ENCODE measurements at regions not wholly inside any gene's neighbourhood (a gene's known extent, or its start where the extent isn't known, plus 50 kb on each side); places are given as distances from the start of the nearest gene placed in this dataset.
A peak's percentile ranks its signal among the peaks of the same experiment; 100 is the strongest.
"Not testable (repeated sequence)": the region's sequence is repeated elsewhere in the genome, so short reads cannot be mapped to it uniquely, and the experiment has no call there.

- no peaks in the 10 kb centered on the region for H3K9me3 ChIP-seq
- DNase-seq (no peak), ATAC-seq (ENCODE audit: low FRiP score in 2 of 2) (no peak)
- no peak overlapping the region for H3K4me3 ChIP-seq
- 73 to 79% methylated on average over 9 of the region's 9 CpGs for WGBS, 2 donors
- no peaks in the 10 kb centered on the region for H3K27me3 ChIP-seq
- H3K4me1 ChIP-seq: no peaks in the 10 kb centered on the region
- TF ChIP-seq POLR2A (IDR thresholded peaks at IDR 0.05): no peak
- no peak for TF ChIP-seq CTCF (IDR thresholded peaks at IDR 0.05)
- no peak for TF ChIP-seq POLR2AphosphoS5 (IDR thresholded peaks at IDR 0.05)
- TF ChIP-seq EP300 (IDR thresholded peaks at IDR 0.05): no peak
- H3K36me3 ChIP-seq: no peaks in the 10 kb centered on the region
- no peak overlapping the region for H3K27ac ChIP-seq
Observed at GRCh38 chr10:28892818-28893547, 215.7 kb downstream of the BAMBI start.

- no peaks in the 10 kb centered on the region for H3K27me3 ChIP-seq
- H3K27ac ChIP-seq: no peak overlapping the region
- no peak overlapping the region for H3K4me3 ChIP-seq
- ATAC-seq (ENCODE audit: low FRiP score in 2 of 2) (no peak), DNase-seq (no peak)
- H3K9me3 ChIP-seq: no peaks in the 10 kb centered on the region
- H3K4me1 ChIP-seq: no peaks in the 10 kb centered on the region
- 87 to 89% methylated on average over 5 of the region's 5 CpGs for WGBS, 2 donors
- TF ChIP-seq EP300 (IDR thresholded peaks at IDR 0.05) (no peak), POLR2AphosphoS5 (IDR thresholded peaks at IDR 0.05) (no peak), POLR2A (IDR thresholded peaks at IDR 0.05) (no peak), CTCF (IDR thresholded peaks at IDR 0.05) (no peak)
- H3K36me3 ChIP-seq: no peaks in the 10 kb centered on the region
Observed at GRCh38 chr10:28894146-28894545, 216.8 kb downstream of the BAMBI start.

DNA sequence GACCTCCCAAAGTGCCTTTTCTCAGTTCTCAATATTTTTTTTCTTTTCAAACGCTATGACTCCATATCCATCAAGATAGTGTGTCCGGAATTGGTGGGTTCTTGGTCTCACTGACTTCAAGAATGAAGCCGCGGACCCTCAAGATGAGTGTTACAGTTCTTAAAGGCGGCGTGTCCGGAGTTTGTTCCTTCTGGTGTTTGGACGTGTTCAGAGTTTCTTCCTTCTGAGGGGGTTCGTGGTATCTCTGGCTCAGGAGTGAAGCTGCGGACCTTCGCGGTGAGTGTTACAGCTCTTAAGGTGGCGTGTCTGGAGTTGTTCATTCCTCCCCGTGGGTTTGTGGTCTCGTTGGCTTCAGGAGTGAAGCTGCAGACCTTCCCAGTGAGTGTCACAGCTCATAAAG, 218.3 kb downstream of the BAMBI start:
- H3K27ac ChIP-seq; ATAC-seq (ENCODE audit: low FRiP score in 2 of 2); H3K9me3 ChIP-seq; H3K4me3 ChIP-seq; DNase-seq; H3K27me3 ChIP-seq; H3K36me3 ChIP-seq; H3K4me1 ChIP-seq: not testable (repeated sequence)
- 86 to 93% methylated on average over 14 to 15 of the region's 15 CpGs for WGBS, 2 donors

DNA sequence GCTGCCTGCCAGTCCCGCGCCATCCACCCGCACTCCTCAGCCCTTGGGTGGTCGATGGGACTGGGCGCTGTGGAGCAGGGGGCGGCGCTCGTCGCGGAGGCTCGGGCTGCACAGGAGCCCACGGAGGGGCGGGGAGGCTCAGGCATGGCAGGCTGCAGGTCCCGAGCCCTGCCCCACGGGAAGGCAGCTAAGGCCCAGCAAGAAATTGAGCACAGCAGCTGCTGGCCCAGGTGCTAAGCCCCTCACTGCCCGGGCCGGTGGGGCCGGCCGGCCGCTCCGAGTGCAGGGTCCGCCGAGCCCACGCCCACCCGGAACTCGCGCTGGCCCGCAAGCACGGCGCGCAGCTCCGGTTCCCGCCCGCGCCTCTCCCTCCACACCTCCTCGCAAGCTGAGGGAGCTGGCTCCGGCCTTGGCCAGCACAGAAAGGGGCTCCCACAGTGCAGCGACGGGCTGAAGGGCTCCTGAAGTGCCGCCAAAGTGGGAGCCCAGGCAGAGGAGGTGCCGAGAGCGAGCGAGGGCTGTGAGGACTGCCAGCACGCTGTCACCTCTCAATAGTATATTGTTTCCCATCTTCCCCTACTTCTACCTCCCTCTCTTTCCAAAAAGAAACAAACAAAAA, 219.6 kb downstream of the BAMBI start:
- not testable (repeated sequence) for H3K27me3 ChIP-seq; H3K27ac ChIP-seq; H3K9me3 ChIP-seq; H3K4me3 ChIP-seq; H3K4me1 ChIP-seq; ATAC-seq (ENCODE audit: low FRiP score in 2 of 2); H3K36me3 ChIP-seq
- 95 to 98% methylated on average over 23 to 39 of the region's 44 CpGs for WGBS, 2 donors
- peak in 1 of 2 donors; percentile 63 for DNase-seq

GRCh38 chr10:28897617-28898464, 220.5 kb downstream of the BAMBI start:
- TF ChIP-seq POLR2AphosphoS5 (IDR thresholded peaks at IDR 0.05) (no peak), CTCF (IDR thresholded peaks at IDR 0.05) (no peak), EP300 (IDR thresholded peaks at IDR 0.05) (no peak), POLR2A (IDR thresholded peaks at IDR 0.05) (no peak)
- Histone ChIP-seq H3K27ac (no peak overlapping the region), H3K36me3 (no peaks in the 10 kb centered on the region), H3K4me1 (no peaks in the 10 kb centered on the region), H3K27me3 (no peaks in the 10 kb centered on the region), H3K9me3 (no peaks in the 10 kb centered on the region), H3K4me3 (no peak overlapping the region)
- 87 to 89% methylated on average over 20 to 23 of the region's 23 CpGs for WGBS, 2 donors
- DNase-seq (no peak), ATAC-seq (ENCODE audit: low FRiP score in 2 of 2) (no peak)
